NCI-H460 (cell line): ENCODE measurements at regions not wholly inside any gene's neighbourhood (a gene's known extent, or its start where the extent isn't known, plus 50 kb on each side); places are given as distances from the start of the nearest gene placed in this dataset.

Experiments used
- DNase-seq: peaks from one replicate; pipeline ENCODE4 v3.0.0-alpha.2; 2016; ENCODE audit warnings: low read depth; ENCODE audit errors: extremely low read depth

GRCh38 chr15:99921101-99921500, 187.9 kb upstream of the LYSMD4 start:
- DNase-seq, result no peak

DNA sequence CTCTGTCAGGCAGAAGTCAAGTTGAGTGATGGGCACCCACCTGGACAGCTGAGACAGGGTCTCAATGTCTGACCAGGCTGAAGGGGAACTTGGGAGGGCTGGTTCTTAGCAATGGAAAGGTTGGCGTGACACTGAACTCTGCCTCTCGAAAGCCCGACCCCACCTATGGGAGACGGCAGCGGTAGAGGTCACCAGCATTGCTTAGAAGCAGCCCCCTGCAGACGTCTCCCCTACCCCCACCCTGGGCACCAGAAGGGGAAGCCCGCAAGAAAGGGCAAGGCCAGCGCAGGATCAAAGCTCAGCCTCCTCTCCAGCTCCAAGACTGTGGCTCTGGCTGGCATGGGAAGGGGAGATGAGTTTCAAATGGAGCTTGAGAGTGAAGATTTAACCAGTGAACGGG, 184.8 kb upstream of the LYSMD4 start:
- no peak for DNase-seq

DNA sequence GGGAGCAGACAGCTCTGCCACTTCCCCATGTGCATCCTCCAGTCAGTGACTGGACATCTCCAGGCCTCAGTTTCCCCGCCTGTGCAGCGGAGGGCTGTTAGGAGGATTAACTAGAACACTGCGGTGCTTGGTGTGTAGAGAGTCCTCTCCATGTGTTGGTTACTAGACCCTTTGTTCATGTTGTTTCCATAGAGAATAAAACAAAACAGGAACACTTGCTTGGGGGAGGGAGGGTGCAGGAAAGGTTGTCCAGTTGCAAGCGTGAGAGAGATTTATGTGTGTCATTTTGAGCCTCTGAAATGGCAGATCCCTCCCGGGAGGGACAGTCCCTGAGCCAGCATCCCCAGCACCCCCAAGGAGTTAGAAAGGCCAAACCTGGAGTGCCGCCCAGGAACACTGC, 184.0 kb upstream of the LYSMD4 start:
- no peak for DNase-seq

GRCh38 chr15:99916668-99917223, 183.5 kb upstream of the LYSMD4 start:
- DNase-seq, result no peak

GRCh38 chr15:99914723-99915122, 181.5 kb upstream of the LYSMD4 start:
- no peak for DNase-seq

- DNase-seq, result no peak
Measured at GRCh38 chr15:99911816-99912215, 178.6 kb upstream of the LYSMD4 start.

DNA sequence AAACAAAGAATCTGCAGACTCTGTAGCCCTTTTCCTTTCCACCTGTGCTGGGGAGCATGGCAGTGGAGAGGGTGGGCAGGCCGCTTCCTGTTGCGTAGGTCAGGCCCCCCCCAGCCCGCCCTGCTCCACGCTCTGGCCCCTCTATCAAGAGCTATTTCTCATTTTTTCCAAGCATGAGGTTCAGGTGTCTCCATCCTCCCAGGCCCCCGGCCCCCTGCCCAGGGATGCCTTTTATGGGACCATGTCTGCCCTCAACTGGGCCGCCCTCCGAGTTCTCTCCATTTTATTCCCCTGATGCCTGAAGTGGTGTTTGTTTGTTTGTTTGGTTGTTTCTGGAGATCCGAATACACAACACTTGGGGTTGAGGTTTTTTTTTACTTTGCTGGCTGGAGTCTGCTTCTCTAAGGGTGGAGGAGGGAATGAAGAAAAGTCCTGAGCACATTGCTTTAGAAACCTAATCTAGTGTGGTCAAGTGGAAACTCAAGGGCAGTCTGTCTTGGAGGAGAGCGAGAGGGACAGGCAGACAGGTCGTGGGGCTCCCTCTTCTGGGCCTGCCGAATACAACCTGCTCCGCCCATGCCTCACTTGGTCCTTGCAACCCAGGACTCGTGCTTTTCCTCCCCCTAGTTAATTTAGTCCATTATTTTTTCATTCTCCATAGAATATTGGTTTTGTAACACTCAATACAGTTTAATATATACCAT, 176.5 kb upstream of the LYSMD4 start:
- no peak for DNase-seq

GRCh38 chr15:99907698-99908097, 174.5 kb upstream of the LYSMD4 start:
- no peak for DNase-seq

DNA sequence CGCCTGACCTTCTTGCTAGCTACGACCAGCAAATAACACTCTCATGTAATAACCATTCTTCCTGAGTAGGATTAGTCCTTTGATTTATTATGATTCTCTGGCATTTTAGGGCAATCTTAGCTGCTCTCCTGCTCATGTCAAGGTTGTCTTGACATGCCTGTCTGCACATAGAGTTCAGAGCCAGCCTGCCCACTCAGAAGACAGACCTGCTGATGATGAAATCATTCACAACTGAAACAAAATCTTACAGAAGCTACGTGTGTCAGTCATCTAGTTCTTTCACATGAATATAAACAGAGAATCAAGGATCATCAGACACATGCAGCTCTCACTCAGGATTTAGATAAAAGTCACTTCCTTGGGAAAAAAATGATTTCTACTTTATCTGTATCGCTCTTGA, 173.6 kb upstream of the LYSMD4 start:
- DNase-seq, result no peak

GRCh38 chr15:99906311-99906710, 173.1 kb upstream of the LYSMD4 start:
- DNase-seq, result no peak

DNA sequence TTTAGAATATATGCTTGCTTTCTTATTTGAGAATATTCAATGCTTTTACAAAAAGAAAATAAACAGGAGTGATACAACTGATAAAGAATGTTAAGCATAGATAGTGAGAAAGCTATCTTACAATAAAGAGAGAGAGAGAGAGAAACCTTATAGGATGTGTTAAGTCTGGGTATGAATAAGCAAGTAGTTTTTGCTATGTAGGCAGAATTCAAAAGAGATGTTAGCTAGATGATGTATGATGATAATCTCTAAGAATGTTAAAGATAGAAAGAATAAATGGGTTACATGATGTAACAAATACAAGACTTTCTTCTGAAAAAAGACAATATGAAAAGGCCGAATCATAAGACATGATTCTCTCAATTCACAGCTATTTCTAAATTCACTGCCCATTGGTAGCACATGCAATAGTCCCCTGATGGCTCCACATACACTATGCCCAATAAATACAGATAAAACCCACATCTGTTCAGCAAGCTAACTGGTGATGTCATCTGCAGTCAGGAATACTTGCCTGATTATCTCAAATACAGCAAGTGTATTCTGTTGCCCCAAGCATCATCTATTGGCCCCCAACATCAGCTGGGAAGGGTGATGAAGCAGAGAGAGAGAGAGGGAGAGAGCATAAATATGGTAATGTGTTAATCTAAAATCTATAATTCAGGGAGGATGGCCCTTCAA, 169.2 kb upstream of the LYSMD4 start:
- no peak for DNase-seq

DNA sequence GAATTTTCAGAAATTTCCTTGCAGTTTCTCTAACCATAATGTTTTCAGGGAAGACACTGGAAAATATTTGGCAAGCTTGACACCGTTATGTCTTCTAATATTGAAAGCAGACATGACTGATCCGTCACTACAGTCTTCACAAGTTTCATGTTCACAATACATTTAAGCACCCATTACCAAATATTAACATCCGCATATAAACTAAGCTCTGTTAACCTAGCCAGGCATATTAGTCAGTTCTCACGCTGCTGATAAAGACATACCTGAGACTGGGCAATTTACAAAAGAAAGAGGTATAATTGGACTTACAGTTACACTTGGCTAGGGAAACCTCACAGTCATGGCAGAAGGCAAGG, 162.7 kb upstream of the LYSMD4 start:
- no peak for DNase-seq

DNA sequence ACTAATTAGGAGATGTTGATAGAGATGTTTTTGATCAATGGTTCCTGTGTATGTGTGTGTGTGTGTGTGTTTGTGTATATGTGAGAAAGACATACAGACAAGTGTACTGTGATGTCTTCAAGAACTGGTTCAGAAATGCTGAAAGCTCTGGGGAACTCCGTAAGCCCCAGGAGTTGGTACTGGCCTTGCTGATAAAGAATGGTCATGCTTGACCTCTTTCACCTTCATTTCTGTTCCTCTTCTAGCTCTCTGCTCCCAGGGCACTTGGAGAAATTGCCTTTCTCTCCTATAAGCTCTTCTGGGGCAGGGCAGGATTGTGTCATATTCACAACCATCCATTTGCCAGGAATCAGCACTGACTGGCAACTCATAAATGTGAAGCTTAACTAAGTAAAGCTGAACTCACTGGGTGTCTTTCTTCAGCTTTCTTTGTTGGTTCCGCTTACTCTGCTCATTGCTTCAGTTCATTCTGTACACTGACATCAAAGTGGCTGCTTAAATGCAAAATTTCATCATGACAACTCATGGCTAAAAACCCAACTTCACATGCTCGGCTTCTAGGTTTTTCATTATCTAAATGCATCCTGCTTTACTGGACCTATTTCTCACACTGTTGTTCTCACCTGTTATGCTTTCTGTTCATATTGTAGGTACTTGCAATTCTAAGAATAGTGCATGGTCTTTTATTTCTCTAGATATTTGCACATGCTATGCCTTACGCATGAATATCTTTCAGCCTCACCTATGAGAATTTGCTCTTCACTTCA, 162.1 kb upstream of the LYSMD4 start:
- no peak for DNase-seq

DNA sequence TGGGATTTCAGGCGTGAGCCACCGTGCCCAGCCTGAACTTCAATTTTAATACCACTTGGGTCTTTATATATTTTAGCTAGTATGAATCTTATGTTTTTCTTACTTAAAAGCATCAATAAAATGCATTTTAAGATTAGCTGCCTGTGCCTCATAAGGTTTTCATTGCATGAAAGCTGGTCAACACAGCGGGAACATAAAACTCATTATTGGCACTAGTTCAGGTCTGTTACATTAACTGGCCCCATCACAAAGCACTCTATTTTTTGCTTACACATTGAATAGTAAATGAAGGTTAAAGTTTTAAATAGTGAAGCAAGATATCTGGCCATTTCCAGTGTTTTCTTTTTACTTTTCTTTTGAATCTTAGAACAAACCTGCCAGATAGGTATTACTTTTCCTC, 145.6 kb upstream of the LYSMD4 start:
- DNase-seq, result no peak

DNA sequence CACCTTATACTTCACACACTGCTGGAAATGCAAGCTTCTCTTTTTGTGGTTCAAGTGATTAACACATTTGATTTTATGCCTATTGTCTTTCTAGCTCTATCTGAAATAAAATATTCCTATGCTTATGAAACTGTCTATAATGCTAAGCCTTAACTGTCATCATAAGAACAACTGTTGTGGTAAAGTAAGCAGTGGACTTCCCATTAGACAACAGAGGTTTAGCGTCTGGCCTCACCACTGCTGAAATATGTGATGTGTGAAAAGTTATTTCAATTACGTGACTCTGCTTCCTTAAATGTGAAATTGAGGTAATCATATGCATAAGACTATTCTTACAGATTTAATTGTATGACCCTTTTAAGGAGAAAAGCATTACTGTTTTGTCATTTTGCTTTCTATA, 140.2 kb upstream of the LYSMD4 start:
- DNase-seq, result no peak

- DNase-seq, result no peak
Measured at GRCh38 chr15:99863550-99864198, 130.4 kb upstream of the LYSMD4 start.

DNA sequence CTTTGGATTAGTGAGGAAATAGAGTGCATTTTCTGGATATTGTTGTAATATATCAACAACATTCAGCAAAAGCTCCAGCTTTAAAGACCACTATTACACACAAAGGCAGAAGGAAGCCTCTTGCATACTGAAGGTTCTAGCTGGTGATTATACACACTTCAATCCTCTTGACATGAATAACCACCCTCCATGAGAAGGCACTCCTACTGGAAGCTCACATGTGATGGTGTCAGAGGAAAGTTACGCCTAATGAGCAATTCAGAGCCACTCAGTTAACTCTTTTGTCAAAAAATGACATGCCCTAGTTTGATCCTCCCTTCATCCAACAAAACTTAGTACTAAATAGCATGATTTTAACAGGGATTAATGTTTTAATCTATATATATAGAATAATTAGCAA, 124.6 kb upstream of the LYSMD4 start:
- DNase-seq, result no peak

DNA sequence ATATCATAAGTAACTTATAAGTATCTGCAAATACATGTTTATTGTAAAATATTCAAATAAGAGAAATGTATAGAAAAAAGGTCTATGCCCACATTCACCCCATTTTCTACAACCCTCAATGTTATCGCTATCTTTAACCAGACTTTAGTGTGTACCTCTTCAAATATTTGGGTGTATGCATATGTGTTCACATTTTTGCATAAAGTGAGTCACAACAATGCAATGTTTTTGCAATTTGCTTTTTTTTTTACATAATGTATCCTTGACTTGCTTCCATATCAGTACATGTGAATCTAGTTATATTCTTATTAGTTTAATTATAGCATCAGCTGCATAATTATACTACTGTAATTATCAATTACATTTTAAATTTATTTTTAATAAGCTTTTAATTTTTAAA, 117.3 kb upstream of the LYSMD4 start:
- DNase-seq, result no peak

DNA sequence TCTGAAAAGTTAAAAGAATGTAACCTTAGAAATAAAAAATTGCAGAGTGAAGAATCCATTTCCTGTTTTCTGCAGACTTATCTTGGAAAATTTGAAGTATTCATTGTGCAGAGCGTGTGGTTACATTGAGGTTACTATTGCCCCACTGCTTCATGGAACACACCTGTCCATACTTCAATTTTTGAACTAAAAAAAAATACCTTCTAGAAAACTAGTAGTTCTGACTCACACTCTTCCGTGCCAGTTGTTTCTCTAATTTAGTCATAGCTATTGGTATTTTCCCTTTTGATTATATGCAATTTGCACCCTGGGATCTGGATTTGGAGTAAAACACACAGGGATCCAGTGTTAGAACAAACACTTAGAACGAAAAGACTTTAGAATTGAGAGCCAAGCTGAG, 111.8 kb upstream of the LYSMD4 start:
- DNase-seq, result no peak

GRCh38 chr15:99844150-99844549, 110.9 kb upstream of the LYSMD4 start:
- no peak for DNase-seq

DNA sequence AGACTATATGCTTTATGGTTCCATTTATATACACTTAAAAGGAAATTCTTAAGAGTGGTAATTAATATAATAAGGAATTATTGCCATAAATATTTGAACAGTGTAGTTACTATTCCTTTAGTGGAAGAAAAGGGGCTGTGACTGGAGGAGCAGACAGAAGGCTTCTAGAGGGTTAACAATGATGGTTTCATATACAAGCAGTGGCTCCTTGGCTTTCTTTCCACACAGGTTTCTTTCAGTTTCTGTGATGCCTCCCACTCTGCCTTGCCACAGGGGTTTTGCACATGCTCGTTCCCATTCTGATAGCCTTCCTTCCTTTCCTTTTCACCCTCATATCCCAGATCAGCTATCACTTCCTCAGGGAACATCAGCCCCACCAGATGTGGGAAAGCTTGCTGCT, 108.8 kb upstream of the LYSMD4 start:
- DNase-seq, result no peak
